IPS-18a (cell line): ENCODE measurements at regions not wholly inside any gene's neighbourhood (a gene's known extent, or its start where the extent isn't known, plus 50 kb on each side); places are given as distances from the start of the nearest gene placed in this dataset.

Experiments used
- H3K27ac ChIP-seq: one replicate; pipeline ENCODE4 v1.5.1; 2013; ENCODE audit warnings: low read length
- H3K27me3 ChIP-seq: one replicate; pipeline ENCODE4 v1.6.1; 2013; ENCODE audit warnings: mild to moderate bottlenecking, low read length; ENCODE audit not compliant: control insufficient read depth, insufficient read depth
- H3K36me3 ChIP-seq: one replicate; pipeline ENCODE4 v1.6.1; 2013; ENCODE audit warnings: low read depth, low read length; ENCODE audit not compliant: control insufficient read depth
- H3K4me1 ChIP-seq: one replicate; pipeline ENCODE4 v1.6.1; 2013; ENCODE audit warnings: low read depth, low read length; ENCODE audit not compliant: control insufficient read depth
- H3K4me3 ChIP-seq: one replicate; pipeline ENCODE4 v1.5.1; 2013; ENCODE audit warnings: low read length
- H3K9ac ChIP-seq: one replicate; pipeline ENCODE4 v1.6.1; 2013; ENCODE audit warnings: mild to moderate bottlenecking, low read length, moderate library complexity
- H3K9me3 ChIP-seq: one replicate; pipeline ENCODE4 v1.6.1; 2013; ENCODE audit warnings: low read depth, low read length; ENCODE audit not compliant: control insufficient read depth

- peak overlapping the region; percentile 29 for H3K9ac ChIP-seq
Observed at GRCh38 chr2:129877289-129877741, 102.2 kb upstream of the RAB6C start.

GRCh38 chr2:129877795-129878775 lies 101.4 kb upstream of the RAB6C start:
- H3K27ac ChIP-seq: no peak overlapping the region
- H3K4me1 ChIP-seq: peaks cover 6% of the 10 kb centered on the region
- no peaks in the 10 kb centered on the region for H3K27me3 ChIP-seq
- H3K36me3 ChIP-seq: no peaks in the 10 kb centered on the region
- peak overlapping the region; percentile 56 for H3K4me3 ChIP-seq
- H3K9ac ChIP-seq: no peak overlapping the region
- H3K9me3 ChIP-seq: no peaks in the 10 kb centered on the region

More at GRCh38 chr2:129877289-129877741, 102.2 kb upstream of the RAB6C start:
- Histone ChIP-seq H3K9me3 (no peaks in the 10 kb centered on the region), H3K27ac (no peak overlapping the region), H3K36me3 (no peaks in the 10 kb centered on the region), H3K27me3 (no peaks in the 10 kb centered on the region), H3K4me1 (peaks cover 6% of the 10 kb centered on the region), H3K4me3 (peak overlapping the region; percentile 86)

- Histone ChIP-seq H3K4me3 (no peak overlapping the region), H3K27me3 (no peaks in the 10 kb centered on the region), H3K9ac (no peak overlapping the region), H3K27ac (no peak overlapping the region), H3K9me3 (no peaks in the 10 kb centered on the region), H3K4me1 (peaks cover 6% of the 10 kb centered on the region), H3K36me3 (no peaks in the 10 kb centered on the region)
Observed at GRCh38 chr2:129879614-129880180, 99.8 kb upstream of the RAB6C start.

- no peak overlapping the region for H3K27ac ChIP-seq
- H3K4me3 ChIP-seq: no peak overlapping the region
- H3K27me3 ChIP-seq: no peaks in the 10 kb centered on the region
- no peaks in the 10 kb centered on the region for H3K36me3 ChIP-seq
- no peak overlapping the region for H3K9ac ChIP-seq
- peaks cover 6% of the 10 kb centered on the region for H3K4me1 ChIP-seq
- H3K9me3 ChIP-seq: no peaks in the 10 kb centered on the region
Observed at GRCh38 chr2:129880309-129880708, 99.2 kb upstream of the RAB6C start.

- peaks cover 9% of the 10 kb centered on the region for H3K4me1 ChIP-seq
- H3K9ac ChIP-seq: no peak overlapping the region
- H3K9me3 ChIP-seq: no peaks in the 10 kb centered on the region
- H3K36me3 ChIP-seq: no peaks in the 10 kb centered on the region
- no peaks in the 10 kb centered on the region for H3K27me3 ChIP-seq
- no peak overlapping the region for H3K4me3 ChIP-seq
- no peak overlapping the region for H3K27ac ChIP-seq
Observed at GRCh38 chr2:129880971-129881370, 98.5 kb upstream of the RAB6C start.

- no peak overlapping the region for H3K27ac ChIP-seq
- H3K9me3 ChIP-seq: no peaks in the 10 kb centered on the region
- no peak overlapping the region for H3K4me3 ChIP-seq
- H3K9ac ChIP-seq: no peak overlapping the region
- H3K27me3 ChIP-seq: no peaks in the 10 kb centered on the region
- no peaks in the 10 kb centered on the region for H3K36me3 ChIP-seq
- peaks cover 11% of the 10 kb centered on the region for H3K4me1 ChIP-seq
Observed at GRCh38 chr2:129881786-129882396, 97.6 kb upstream of the RAB6C start.

- Histone ChIP-seq H3K4me1 (peaks cover 11% of the 10 kb centered on the region), H3K36me3 (no peaks in the 10 kb centered on the region), H3K4me3 (no peak overlapping the region), H3K9ac (no peak overlapping the region), H3K27ac (no peak overlapping the region), H3K27me3 (no peaks in the 10 kb centered on the region), H3K9me3 (no peaks in the 10 kb centered on the region)
Observed at GRCh38 chr2:129882476-129882875, 97.0 kb upstream of the RAB6C start.

GRCh38 chr2:129883121-129883520 lies 96.3 kb upstream of the RAB6C start:
- no peak overlapping the region for H3K27ac ChIP-seq
- no peaks in the 10 kb centered on the region for H3K36me3 ChIP-seq
- no peaks in the 10 kb centered on the region for H3K27me3 ChIP-seq
- H3K4me1 ChIP-seq: peaks cover 10% of the 10 kb centered on the region
- H3K9me3 ChIP-seq: no peaks in the 10 kb centered on the region
- H3K4me3 ChIP-seq: no peak overlapping the region
- no peak overlapping the region for H3K9ac ChIP-seq

GRCh38 chr2:129884221-129884786 lies 95.2 kb upstream of the RAB6C start:
- no peaks in the 10 kb centered on the region for H3K27me3 ChIP-seq
- H3K9ac ChIP-seq: no peak overlapping the region
- H3K27ac ChIP-seq: no peak overlapping the region
- peaks cover 8% of the 10 kb centered on the region for H3K4me1 ChIP-seq
- H3K9me3 ChIP-seq: no peaks in the 10 kb centered on the region
- H3K4me3 ChIP-seq: no peak overlapping the region
- no peaks in the 10 kb centered on the region for H3K36me3 ChIP-seq

GRCh38 chr2:129885735-129886134 lies 93.7 kb upstream of the RAB6C start:
- no peak overlapping the region for H3K9ac ChIP-seq

GRCh38 chr2:129887688-129888266 lies 91.7 kb upstream of the RAB6C start:
- H3K27me3 ChIP-seq: no peaks in the 10 kb centered on the region

More at GRCh38 chr2:129885735-129886134, 93.7 kb upstream of the RAB6C start:
- Histone ChIP-seq H3K27me3 (no peaks in the 10 kb centered on the region), H3K27ac (no peak overlapping the region), H3K9me3 (no peaks in the 10 kb centered on the region), H3K36me3 (no peaks in the 10 kb centered on the region), H3K4me3 (no peak overlapping the region), H3K4me1 (peaks cover 8% of the 10 kb centered on the region)

More at GRCh38 chr2:129887688-129888266, 91.7 kb upstream of the RAB6C start:
- Histone ChIP-seq H3K4me3 (no peak overlapping the region), H3K9ac (no peak overlapping the region), H3K27ac (no peak overlapping the region), H3K36me3 (no peaks in the 10 kb centered on the region), H3K9me3 (no peaks in the 10 kb centered on the region), H3K4me1 (peaks cover 8% of the 10 kb centered on the region)
